Prostate gland (tissue), 2 donors: ENCODE measurements at regions not wholly inside any gene's neighbourhood (a gene's known extent, or its start where the extent isn't known, plus 50 kb on each side); places are given as distances from the start of the nearest gene placed in this dataset.
A peak's percentile ranks its signal among the peaks of the same experiment; 100 is the strongest.

Experiments
- DNase-seq: peaks from one replicate; pipeline ENCODE4 v3.0.0-alpha.2; 2019; ENCODE audit warnings: low spot score
- H3K27ac ChIP-seq, 2 donors: fragments of 200-600 bp; sonication (generic); 2 replicates each; pipeline ENCODE4 v1.5.1; 2017 to 2019
- H3K27me3 ChIP-seq: fragments of 200-600 bp; sonication (generic); replicated peaks from 2 replicates; pipeline ENCODE4 v1.5.1; 2019; ENCODE audit not compliant: insufficient read depth
- H3K36me3 ChIP-seq, 2 donors: fragments of 200-600 bp; sonication (generic); 1 replicate in 1 of 2; 2 replicates in 1 of 2; pipeline versions ENCODE4 v1.5.1 to v1.8.1; 2017 to 2019
- H3K4me1 ChIP-seq: fragments of 200-600 bp; sonication (generic); replicated peaks from 2 replicates; pipeline ENCODE4 v1.5.1; 2019
- H3K4me3 ChIP-seq, 2 donors: fragments of 200-600 bp; sonication (generic); 2 replicates each; pipeline ENCODE4 v1.5.1; 2017 to 2019
- H3K9me3 ChIP-seq: fragments of 200-600 bp; sonication (generic); 2 replicates; pipeline ENCODE4 v1.5.1; 2017
- POLR2A ChIP-seq: fragments of 450-650 bp; IDR thresholded peaks from one replicate; pipeline ENCODE4 v1.6.1; 2016; ENCODE audit warnings: antibody characterized with exemption, mild to moderate bottlenecking
- POLR2AphosphoS5 ChIP-seq: sonication (generic); formaldehyde crosslinking; IDR thresholded peaks from one replicate; pipeline ENCODE4 v1.6.1; 2017; ENCODE audit warnings: antibody characterized with exemption
- WGBS: methylation state at CpG from one replicate; pipeline ENCODE4 v1.1.5; 2018; 5-methylcytosine and 5-hydroxymethylcytosine counted together
- intact Hi-C: fragments of 100-400 bp; cut with DNase I; formaldehyde crosslinking; loops from one replicate; pipeline ENCODE4 v1.14.2; 2022
- TF ChIP-seq, protein P1 (sequence below), 4 experiments: fragments of 200-600 bp in 2 of 4; fragments of 450-650 bp in 2 of 4; sonication (generic) in 2 of 4; IDR thresholded peaks; 1 replicate in 3 of 4; 2 replicates in 1 of 4; pipeline ENCODE4 v1.5.1; 2016 to 2019; ENCODE audit warnings: antibody characterized with exemption in 4 of 4, mild to moderate bottlenecking in 2 of 4, moderate library complexity in 2 of 4

- DNase-seq = no peak
- Histone ChIP-seq H3K9me3 (no peaks in the 10 kb centered on the region), H3K4me1 (peaks cover 15% of the 10 kb centered on the region), H3K36me3 (no peaks in the 10 kb centered on the region), H3K27ac (no peak overlapping the region), H3K4me3 (no peak overlapping the region), H3K27me3 (no peaks in the 10 kb centered on the region)
- intact Hi-C loops = no loop called here
- WGBS = 90% methylated on average over 3 of the region's 3 CpGs
- TF ChIP-seq, protein P1, sequence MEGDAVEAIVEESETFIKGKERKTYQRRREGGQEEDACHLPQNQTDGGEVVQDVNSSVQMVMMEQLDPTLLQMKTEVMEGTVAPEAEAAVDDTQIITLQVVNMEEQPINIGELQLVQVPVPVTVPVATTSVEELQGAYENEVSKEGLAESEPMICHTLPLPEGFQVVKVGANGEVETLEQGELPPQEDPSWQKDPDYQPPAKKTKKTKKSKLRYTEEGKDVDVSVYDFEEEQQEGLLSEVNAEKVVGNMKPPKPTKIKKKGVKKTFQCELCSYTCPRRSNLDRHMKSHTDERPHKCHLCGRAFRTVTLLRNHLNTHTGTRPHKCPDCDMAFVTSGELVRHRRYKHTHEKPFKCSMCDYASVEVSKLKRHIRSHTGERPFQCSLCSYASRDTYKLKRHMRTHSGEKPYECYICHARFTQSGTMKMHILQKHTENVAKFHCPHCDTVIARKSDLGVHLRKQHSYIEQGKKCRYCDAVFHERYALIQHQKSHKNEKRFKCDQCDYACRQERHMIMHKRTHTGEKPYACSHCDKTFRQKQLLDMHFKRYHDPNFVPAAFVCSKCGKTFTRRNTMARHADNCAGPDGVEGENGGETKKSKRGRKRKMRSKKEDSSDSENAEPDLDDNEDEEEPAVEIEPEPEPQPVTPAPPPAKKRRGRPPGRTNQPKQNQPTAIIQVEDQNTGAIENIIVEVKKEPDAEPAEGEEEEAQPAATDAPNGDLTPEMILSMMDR (IDR thresholded peaks at IDR 0.05) = no peak
- TF ChIP-seq POLR2AphosphoS5 (no peak), POLR2A (no peak)
Observed at GRCh38 chr3:14295037-14295436, 107.4 kb upstream of the SLC6A6 start.

DNA sequence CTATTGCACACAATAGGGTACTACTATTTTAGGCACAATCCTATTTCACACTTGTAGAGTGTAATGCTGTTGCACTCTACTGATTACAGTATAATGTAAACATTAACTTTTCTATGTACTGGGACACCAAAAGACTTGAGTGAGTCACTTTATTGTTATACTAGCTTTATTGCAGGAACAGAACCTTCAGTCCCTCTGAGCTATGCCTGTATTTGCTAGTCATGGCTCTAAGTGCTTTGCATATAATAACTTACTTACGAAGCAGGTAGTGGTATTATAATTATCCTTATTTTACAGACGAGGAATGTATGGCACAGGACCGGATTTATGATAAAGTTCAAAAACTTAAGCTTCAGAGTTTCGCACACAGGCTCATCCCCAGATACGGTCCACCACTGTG is 106.6 kb upstream of the SLC6A6 start:
- Histone ChIP-seq H3K9me3 (no peaks in the 10 kb centered on the region), H3K27ac (peak overlapping the region in 1 of 2 donors; percentile 63), H3K36me3 (no peaks in the 10 kb centered on the region), H3K4me3 (no peak overlapping the region), H3K27me3 (no peaks in the 10 kb centered on the region), H3K4me1 (peaks cover 15% of the 10 kb centered on the region)
- peak; percentile 36 for DNase-seq
- intact Hi-C loops = no loop called here
- 61% methylated on average over 5 of the region's 5 CpGs for WGBS
- TF ChIP-seq, protein P1 (IDR thresholded peaks at IDR 0.05) = no peak
- TF ChIP-seq POLR2AphosphoS5 = peak; percentile 91
- TF ChIP-seq POLR2A = no peak

- Histone ChIP-seq H3K9me3 (no peaks in the 10 kb centered on the region), H3K27ac (peak overlapping the region in 1 of 2 donors; percentile 37), H3K27me3 (no peaks in the 10 kb centered on the region), H3K36me3 (no peaks in the 10 kb centered on the region), H3K4me3 (no peak overlapping the region), H3K4me1 (peaks cover 15% of the 10 kb centered on the region)
- 63% methylated on average over 8 of the region's 8 CpGs for WGBS
- TF ChIP-seq POLR2A (no peak), POLR2AphosphoS5 (no peak)
- TF ChIP-seq, protein P1 (IDR thresholded peaks at IDR 0.05) = no peak
- intact Hi-C loops = no loop called here
- no peak for DNase-seq
Observed at GRCh38 chr3:14297305-14297704, 105.1 kb upstream of the SLC6A6 start.

- H3K27ac ChIP-seq = peak overlapping the region in 1 of 2 donors; percentile 37
- TF ChIP-seq, protein P1 (IDR thresholded peaks at IDR 0.05) = no peak
- TF ChIP-seq POLR2AphosphoS5 (peak; percentile 85), POLR2A (no peak)
- no peak overlapping the region for H3K4me3 ChIP-seq
- no peaks in the 10 kb centered on the region for H3K27me3 ChIP-seq
- intact Hi-C loops = no loop called here
- H3K9me3 ChIP-seq = no peaks in the 10 kb centered on the region
- H3K36me3 ChIP-seq = no peaks in the 10 kb centered on the region
- 47% methylated on average over 37 of the region's 37 CpGs for WGBS
- H3K4me1 ChIP-seq = peaks cover 15% of the 10 kb centered on the region
- peak; percentile 75 for DNase-seq
Observed at GRCh38 chr3:14297784-14298236, 104.6 kb upstream of the SLC6A6 start.

- TF ChIP-seq POLR2A = no peak
- DNase-seq = no peak
- Histone ChIP-seq H3K36me3 (no peaks in the 10 kb centered on the region), H3K4me3 (no peak overlapping the region), H3K9me3 (no peaks in the 10 kb centered on the region), H3K27me3 (no peaks in the 10 kb centered on the region), H3K4me1 (peaks cover 15% of the 10 kb centered on the region), H3K27ac (peak overlapping the region; percentile 27 to 37)
- 96% methylated on average over 5 of the region's 5 CpGs for WGBS
- intact Hi-C loops = no loop called here
Observed at GRCh38 chr3:14298442-14298841, 104.0 kb upstream of the SLC6A6 start.
